ENCODE measurements at regions not wholly inside any gene's neighbourhood (a gene's known extent, or its start where the extent isn't known, plus 50 kb on each side); places are given as distances from the start of the nearest gene placed in this dataset.

DNA sequence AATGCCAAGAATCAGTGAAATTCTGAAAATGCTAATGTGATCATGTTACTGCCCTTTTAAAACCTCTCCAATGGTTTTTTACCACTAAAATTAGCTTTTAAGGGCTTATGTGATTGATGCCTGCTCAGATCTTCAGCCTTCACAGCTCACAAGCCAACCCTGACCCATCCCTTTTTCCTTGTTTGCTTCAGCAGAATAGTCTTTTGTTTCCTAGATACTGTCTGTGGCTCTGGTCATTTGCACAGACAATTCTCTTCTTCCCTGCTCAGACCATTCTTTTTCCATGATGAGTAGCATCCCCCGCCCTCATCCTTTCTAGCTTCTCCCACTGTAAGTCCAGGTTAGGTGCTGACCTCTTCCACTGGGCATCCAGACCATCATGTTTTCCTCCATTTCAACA lies 164.9 kb upstream of the NT5C1B start:
- H3K9ac ChIP-seq (ENCODE audit: low read length), result no peak overlapping the region
- no peaks in the 10 kb centered on the region for H3K27me3 ChIP-seq (ENCODE audit: low read length)
- no peaks in the 10 kb centered on the region for H4K20me1 ChIP-seq (ENCODE audit: low read length)
- TF ChIP-seq, protein P1, sequence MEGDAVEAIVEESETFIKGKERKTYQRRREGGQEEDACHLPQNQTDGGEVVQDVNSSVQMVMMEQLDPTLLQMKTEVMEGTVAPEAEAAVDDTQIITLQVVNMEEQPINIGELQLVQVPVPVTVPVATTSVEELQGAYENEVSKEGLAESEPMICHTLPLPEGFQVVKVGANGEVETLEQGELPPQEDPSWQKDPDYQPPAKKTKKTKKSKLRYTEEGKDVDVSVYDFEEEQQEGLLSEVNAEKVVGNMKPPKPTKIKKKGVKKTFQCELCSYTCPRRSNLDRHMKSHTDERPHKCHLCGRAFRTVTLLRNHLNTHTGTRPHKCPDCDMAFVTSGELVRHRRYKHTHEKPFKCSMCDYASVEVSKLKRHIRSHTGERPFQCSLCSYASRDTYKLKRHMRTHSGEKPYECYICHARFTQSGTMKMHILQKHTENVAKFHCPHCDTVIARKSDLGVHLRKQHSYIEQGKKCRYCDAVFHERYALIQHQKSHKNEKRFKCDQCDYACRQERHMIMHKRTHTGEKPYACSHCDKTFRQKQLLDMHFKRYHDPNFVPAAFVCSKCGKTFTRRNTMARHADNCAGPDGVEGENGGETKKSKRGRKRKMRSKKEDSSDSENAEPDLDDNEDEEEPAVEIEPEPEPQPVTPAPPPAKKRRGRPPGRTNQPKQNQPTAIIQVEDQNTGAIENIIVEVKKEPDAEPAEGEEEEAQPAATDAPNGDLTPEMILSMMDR (conservative IDR thresholded peaks at IDR 0.05; ENCODE audit: low read depth, low read length), result no peak
- TF ChIP-seq EZH2 (IDR thresholded peaks at IDR 0.05; ENCODE audit: low read length, unreplicated experiment) (no peak), EZH2phosphoT487 (IDR thresholded peaks at IDR 0.05; ENCODE audit: borderline replicate concordance, low read length) (no peak)
- BruUV-seq (replicated peaks), result no TSS peak
- DNase-seq (no peak), ATAC-seq (no peak)
- no peaks in the 10 kb centered on the region for H3K36me3 ChIP-seq (ENCODE audit: low read depth, low read length)
- no peaks in the 10 kb centered on the region for H3F3A ChIP-seq (ENCODE audit: low read length, unreplicated experiment)
- no peak overlapping the region for H3K4me2 ChIP-seq (ENCODE audit: low read length)
- H3K27ac ChIP-seq (ENCODE audit: low read length), result no peak overlapping the region
- no peak overlapping the region for H2AFZ ChIP-seq (ENCODE audit: low read length)
- ChIA-PET CTCF (no interaction called here), POLR2A (ENCODE audit: unreplicated experiment) (no interaction called here)
- no peaks in the 10 kb centered on the region for H3K9me3 ChIP-seq (ENCODE audit: low read length)
- H3K9me2 ChIP-seq (replicated peaks; ENCODE audit: low read length), result no peaks in the 10 kb centered on the region
- H3K4me3 ChIP-seq (ENCODE audit: low read length), result no peak overlapping the region
- H3K4me1 ChIP-seq (ENCODE audit: insufficient read depth, low read length), result peaks cover 35% of the 10 kb centered on the region
- intact Hi-C loops (cut with micrococcal nuclease), result loop anchor here (5.0 kb wide), 4 partner anchors 128 to 388 kb away; no protein-coding TSS in a partner anchor
- H3K79me2 ChIP-seq (ENCODE audit: low read length), result no peaks in the 10 kb centered on the region

DNA sequence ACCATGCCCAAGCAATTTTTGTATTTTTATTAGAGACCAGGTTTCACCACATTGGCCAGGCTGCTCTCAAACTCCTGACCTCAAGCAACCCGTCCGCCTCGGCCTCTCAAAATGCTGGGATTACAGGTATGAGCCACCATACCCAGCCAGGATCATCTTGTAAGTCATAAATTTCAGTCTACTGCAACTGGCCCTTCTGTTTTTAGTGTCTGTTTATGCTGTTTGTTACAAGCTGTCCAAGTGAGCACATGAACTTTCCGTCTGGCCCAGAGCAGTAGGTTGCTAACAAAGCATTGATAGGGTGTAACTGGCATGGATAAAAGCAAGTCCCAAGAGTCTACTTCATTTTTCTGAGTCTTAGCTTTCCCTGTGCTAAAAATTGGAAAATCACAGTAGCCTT lies 164.4 kb upstream of the NT5C1B start:
- Histone ChIP-seq H3K79me2 (ENCODE audit: low read length) (no peaks in the 10 kb centered on the region), H3K9me3 (ENCODE audit: low read length) (no peaks in the 10 kb centered on the region), H3K9me2 (replicated peaks; ENCODE audit: low read length) (no peaks in the 10 kb centered on the region), H3K4me3 (ENCODE audit: low read length) (no peak overlapping the region), H3F3A (ENCODE audit: low read length, unreplicated experiment) (no peaks in the 10 kb centered on the region), H3K36me3 (ENCODE audit: low read depth, low read length) (no peaks in the 10 kb centered on the region), H4K20me1 (ENCODE audit: low read length) (no peaks in the 10 kb centered on the region), H2AFZ (ENCODE audit: low read length) (no peak overlapping the region), H3K27ac (ENCODE audit: low read length) (no peak overlapping the region), H3K4me1 (ENCODE audit: insufficient read depth, low read length) (peaks cover 35% of the 10 kb centered on the region), H3K4me2 (ENCODE audit: low read length) (no peak overlapping the region), H3K9ac (ENCODE audit: low read length) (no peak overlapping the region), H3K27me3 (ENCODE audit: low read length) (no peaks in the 10 kb centered on the region)
- DNase-seq, result no peak
- BruUV-seq (replicated peaks), result no TSS peak
- ATAC-seq, result no peak
- TF ChIP-seq EZH2phosphoT487 (IDR thresholded peaks at IDR 0.05; ENCODE audit: borderline replicate concordance, low read length), result no peak
- TF ChIP-seq EZH2 (IDR thresholded peaks at IDR 0.05; ENCODE audit: low read length, unreplicated experiment), result no peak
- TF ChIP-seq, protein P1 (conservative IDR thresholded peaks at IDR 0.05; ENCODE audit: low read depth, low read length), result no peak
- intact Hi-C loops (cut with micrococcal nuclease), result loop anchor here (2.0 to 5.0 kb wide), 5 partner anchors 129 to 389 kb away; no protein-coding TSS in a partner anchor
- ChIA-PET CTCF (no interaction called here), POLR2A (ENCODE audit: unreplicated experiment) (no interaction called here)

DNA sequence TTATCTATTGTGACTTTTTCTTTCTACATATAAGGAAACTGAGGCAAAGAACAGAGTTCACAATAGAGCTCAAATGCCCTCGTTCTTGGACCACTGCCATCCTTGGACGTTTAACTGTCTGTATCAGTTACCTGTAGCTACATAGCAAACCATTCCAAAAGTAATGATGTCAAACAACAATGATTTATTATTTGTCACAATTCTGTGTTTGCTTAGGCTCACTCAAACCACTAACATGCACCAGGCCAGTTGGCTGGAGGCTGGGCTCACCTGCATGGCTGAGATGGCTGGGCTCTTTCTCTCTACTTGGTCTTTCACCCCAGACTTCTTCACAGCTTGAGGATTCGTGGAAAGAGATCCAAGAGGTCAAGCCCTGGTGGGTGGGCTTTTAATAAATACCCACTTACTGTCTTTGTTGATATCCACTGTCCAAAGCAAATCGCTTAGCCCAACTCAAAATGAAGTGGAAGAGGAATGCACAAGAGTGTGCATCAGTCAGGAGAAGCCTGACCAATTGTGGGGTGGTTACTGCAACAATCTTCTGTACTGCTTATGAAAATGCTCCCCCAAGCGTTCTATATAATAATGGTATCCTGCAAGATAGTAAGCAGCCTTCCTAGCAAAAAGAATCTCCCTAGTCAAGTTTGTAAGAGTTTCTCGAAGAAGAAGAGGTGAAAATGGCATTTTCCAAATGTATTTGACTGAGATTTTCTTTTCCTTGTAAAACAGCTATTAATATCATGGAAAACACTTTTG lies 163.5 kb upstream of the NT5C1B start:
- H3K4me1 ChIP-seq (ENCODE audit: insufficient read depth, low read length), result peaks cover 35% of the 10 kb centered on the region
- TF ChIP-seq, protein P1 (conservative IDR thresholded peaks at IDR 0.05; ENCODE audit: low read depth, low read length), result peak; percentile 43; the same call in 1 of the 2 replicates
- no peak for TF ChIP-seq EZH2 (IDR thresholded peaks at IDR 0.05; ENCODE audit: low read length, unreplicated experiment)
- ATAC-seq (peak; percentile 61), DNase-seq (peak; percentile 87)
- no peak overlapping the region for H2AFZ ChIP-seq (ENCODE audit: low read length)
- H3K79me2 ChIP-seq (ENCODE audit: low read length), result no peaks in the 10 kb centered on the region
- no peaks in the 10 kb centered on the region for H4K20me1 ChIP-seq (ENCODE audit: low read length)
- intact Hi-C loops (cut with micrococcal nuclease), result loop anchor here (2.0 to 5.0 kb wide), 5 partner anchors 129 to 389 kb away; no protein-coding TSS in a partner anchor
- no peaks in the 10 kb centered on the region for H3K9me3 ChIP-seq (ENCODE audit: low read length)
- H3K27me3 ChIP-seq (ENCODE audit: low read length), result no peaks in the 10 kb centered on the region
- peak overlapping the region; percentile 92 for H3K27ac ChIP-seq (ENCODE audit: low read length)
- H3K36me3 ChIP-seq (ENCODE audit: low read depth, low read length), result no peaks in the 10 kb centered on the region
- H3K9ac ChIP-seq (ENCODE audit: low read length), result peak overlapping the region; percentile 64
- POLR2A ChIA-PET (ENCODE audit: unreplicated experiment), result interaction anchor here (0.5 kb wide), 1 partner anchor 354 kb away, joined by 3 read pairs; no protein-coding TSS in a partner anchor
- H3F3A ChIP-seq (ENCODE audit: low read length, unreplicated experiment), result no peaks in the 10 kb centered on the region
- no TSS peak for BruUV-seq (replicated peaks)
- H3K4me3 ChIP-seq (ENCODE audit: low read length), result peak overlapping the region; percentile 20; the same call in 1 of the 2 replicates
- CTCF ChIA-PET, result no interaction called here
- no peaks in the 10 kb centered on the region for H3K9me2 ChIP-seq (replicated peaks; ENCODE audit: low read length)
- H3K4me2 ChIP-seq (ENCODE audit: low read length), result peak overlapping the region; percentile 73
